ENCODE measurements at regions not wholly inside any gene's neighbourhood (a gene's known extent, or its start where the extent isn't known, plus 50 kb on each side); places are given as distances from the start of the nearest gene placed in this dataset.
"Not testable (repeated sequence)": the region's sequence is repeated elsewhere in the genome, so short reads cannot be mapped to it uniquely, and the experiment has no call there.

DNA sequence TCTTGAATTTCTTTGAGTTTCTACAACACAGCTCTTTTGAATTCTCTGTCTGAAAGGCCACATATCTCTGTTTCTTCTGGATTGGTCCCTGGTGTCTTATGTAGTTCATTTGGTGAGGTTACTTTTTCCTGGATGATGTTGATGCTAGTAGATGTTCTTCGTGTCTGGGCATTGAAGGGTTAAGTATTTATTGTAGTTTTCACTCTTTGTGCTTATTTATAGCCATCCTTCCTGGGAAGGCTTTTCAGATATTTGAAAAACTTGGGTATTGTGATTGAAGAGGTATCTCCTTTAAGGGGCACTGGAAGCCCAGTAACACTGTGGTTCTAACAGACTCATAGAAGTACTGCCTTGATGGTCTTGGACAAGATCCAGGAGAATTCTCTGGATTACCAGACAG is 338.5 kb upstream of the SPRY2 start:
- no peak for TF ChIP-seq EP300 (IDR thresholded peaks at IDR 0.05)
- TF ChIP-seq POLR2A (IDR thresholded peaks at IDR 0.05): no peak
- TF ChIP-seq, protein P1, sequence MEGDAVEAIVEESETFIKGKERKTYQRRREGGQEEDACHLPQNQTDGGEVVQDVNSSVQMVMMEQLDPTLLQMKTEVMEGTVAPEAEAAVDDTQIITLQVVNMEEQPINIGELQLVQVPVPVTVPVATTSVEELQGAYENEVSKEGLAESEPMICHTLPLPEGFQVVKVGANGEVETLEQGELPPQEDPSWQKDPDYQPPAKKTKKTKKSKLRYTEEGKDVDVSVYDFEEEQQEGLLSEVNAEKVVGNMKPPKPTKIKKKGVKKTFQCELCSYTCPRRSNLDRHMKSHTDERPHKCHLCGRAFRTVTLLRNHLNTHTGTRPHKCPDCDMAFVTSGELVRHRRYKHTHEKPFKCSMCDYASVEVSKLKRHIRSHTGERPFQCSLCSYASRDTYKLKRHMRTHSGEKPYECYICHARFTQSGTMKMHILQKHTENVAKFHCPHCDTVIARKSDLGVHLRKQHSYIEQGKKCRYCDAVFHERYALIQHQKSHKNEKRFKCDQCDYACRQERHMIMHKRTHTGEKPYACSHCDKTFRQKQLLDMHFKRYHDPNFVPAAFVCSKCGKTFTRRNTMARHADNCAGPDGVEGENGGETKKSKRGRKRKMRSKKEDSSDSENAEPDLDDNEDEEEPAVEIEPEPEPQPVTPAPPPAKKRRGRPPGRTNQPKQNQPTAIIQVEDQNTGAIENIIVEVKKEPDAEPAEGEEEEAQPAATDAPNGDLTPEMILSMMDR (IDR thresholded peaks at IDR 0.05): no peak
- TF ChIP-seq POLR2AphosphoS5 (IDR thresholded peaks at IDR 0.05): no peak
- H3K4me3 ChIP-seq: no peak overlapping the region
- 64 to 83% methylated on average over 1 of the region's 1 CpG for WGBS, 2 donors (ENCODE audit: low coverage in 1 of 2)
- H3K27ac ChIP-seq: no peak overlapping the region
- H3K4me1 ChIP-seq: no peaks in the 10 kb centered on the region
- H3K36me3 ChIP-seq: no peaks in the 10 kb centered on the region
- no peak for ATAC-seq
- peaks cover 0 to 16% (median 0%) of the 10 kb centered on the region in 3 donors for H3K9me3 ChIP-seq
- H3K27me3 ChIP-seq: no peaks in the 10 kb centered on the region

DNA sequence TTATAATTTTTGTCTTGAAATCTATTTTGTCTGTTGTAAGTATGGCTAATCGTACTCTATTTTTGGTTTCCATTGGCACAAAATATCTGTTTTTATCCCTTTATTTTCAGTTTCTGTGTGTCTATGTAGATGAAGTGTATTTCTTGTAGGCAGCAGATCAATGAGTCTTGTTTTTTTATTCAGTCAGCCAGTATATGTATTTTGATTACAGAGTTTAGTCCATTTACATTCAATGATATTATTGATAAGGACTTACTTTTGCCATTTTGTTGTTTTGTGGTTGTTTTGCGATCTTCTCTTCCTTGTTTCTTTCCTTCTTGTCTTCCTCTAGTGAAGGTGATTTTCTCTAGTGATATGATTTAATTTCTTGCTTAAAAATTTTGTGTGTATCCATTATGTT is 336.3 kb upstream of the SPRY2 start:
- 89 to 96% methylated on average over 1 to 2 of the region's 2 CpGs for WGBS, 2 donors (ENCODE audit: low coverage in 1 of 2)
- TF ChIP-seq POLR2A (IDR thresholded peaks at IDR 0.05): no peak
- TF ChIP-seq, protein P1 (IDR thresholded peaks at IDR 0.05): no peak
- TF ChIP-seq EP300 (IDR thresholded peaks at IDR 0.05): no peak
- no peak for TF ChIP-seq POLR2AphosphoS5 (IDR thresholded peaks at IDR 0.05)
- ATAC-seq: no peak
- Histone ChIP-seq H3K4me1 (no peaks in the 10 kb centered on the region), H3K36me3 (no peaks in the 10 kb centered on the region), H3K27ac (no peak overlapping the region), H3K27me3 (no peaks in the 10 kb centered on the region), H3K9me3 (peaks cover 0 to 27% (median 0%) of the 10 kb centered on the region in 3 donors), H3K4me3 (no peak overlapping the region)

DNA sequence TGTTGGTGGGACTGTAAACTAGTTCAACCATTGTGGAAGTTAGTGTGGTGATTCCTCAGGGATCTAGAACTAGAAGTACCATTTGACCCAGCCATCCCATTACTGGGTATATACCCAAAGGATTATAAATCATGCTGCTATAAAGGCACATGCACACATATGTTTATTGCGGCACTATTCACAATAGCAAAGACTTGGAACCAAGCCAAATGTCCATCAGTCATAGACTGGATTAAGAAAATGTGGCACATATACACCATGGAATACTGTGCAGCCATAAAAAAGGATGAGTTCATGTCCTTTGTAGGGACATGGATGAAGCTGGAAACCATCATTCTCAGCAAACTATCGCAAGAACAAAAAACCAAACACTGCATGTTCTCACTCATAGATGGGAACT is 334.5 kb upstream of the SPRY2 start:
- H3K9me3 ChIP-seq: peaks cover 0 to 36% (median 0%) of the 10 kb centered on the region in 3 donors
- ATAC-seq, H3K27me3 ChIP-seq, H3K4me3 ChIP-seq, H3K4me1 ChIP-seq, H3K36me3 ChIP-seq, H3K27ac ChIP-seq: not testable (repeated sequence)
- 50 to 100% methylated on average over 2 of the region's 2 CpGs for WGBS, 2 donors (ENCODE audit: low coverage in 1 of 2)

DNA sequence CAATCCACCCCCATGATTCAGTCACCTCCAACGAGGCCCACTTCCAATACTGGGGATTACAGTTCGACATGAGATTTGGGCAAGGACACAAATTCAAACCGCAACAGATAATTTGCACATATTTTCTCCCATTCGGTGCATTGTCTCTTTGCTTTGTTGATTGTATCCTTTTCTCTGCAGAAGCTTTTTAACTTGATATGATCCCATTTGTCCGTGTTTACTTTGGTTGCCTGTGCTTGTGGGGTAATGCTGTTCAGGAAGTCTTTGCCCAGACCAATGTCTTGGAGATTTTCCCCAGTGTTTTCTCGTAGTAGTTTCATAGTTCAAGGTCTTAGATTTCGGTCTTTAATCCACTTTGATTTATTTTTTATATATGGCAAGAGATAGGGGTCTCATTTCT is 330.8 kb upstream of the SPRY2 start:
- no peak overlapping the region for H3K27ac ChIP-seq
- WGBS, 2 donors (ENCODE audit: low coverage in 1 of 2): 84% methylated on average over 5 to 7 of the region's 7 CpGs
- no peaks in the 10 kb centered on the region for H3K36me3 ChIP-seq
- no peak for TF ChIP-seq EP300 (IDR thresholded peaks at IDR 0.05)
- no peak for TF ChIP-seq POLR2AphosphoS5 (IDR thresholded peaks at IDR 0.05)
- TF ChIP-seq POLR2A (IDR thresholded peaks at IDR 0.05): no peak
- TF ChIP-seq, protein P1 (IDR thresholded peaks at IDR 0.05): no peak
- no peaks in the 10 kb centered on the region for H3K27me3 ChIP-seq
- no peak overlapping the region for H3K4me3 ChIP-seq
- ATAC-seq: no peak
- no peaks in the 10 kb centered on the region for H3K4me1 ChIP-seq
- H3K9me3 ChIP-seq: peaks cover 0 to 20% (median 0%) of the 10 kb centered on the region in 3 donors

DNA sequence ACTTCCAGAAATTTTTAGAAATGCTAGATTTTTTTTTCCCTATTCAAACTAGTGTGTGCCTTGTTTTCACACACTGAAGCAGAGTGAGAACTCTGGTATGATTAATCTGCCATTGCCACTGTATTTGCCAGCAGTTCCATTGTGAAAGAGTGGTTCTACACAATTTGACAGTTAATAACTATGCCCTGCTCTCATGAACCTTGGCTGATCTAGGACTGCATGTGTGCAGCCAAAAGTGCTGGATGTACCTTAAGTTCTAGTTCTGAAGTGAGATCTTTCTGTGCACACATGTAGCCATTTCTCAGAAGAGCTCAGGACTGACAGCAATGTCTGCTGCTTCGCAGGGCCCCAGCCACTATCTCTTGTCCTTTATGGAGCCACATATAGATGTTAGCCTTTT is 328.2 kb upstream of the SPRY2 start:
- Histone ChIP-seq H3K27ac (no peak overlapping the region), H3K9me3 (peaks cover 0 to 20% (median 0%) of the 10 kb centered on the region in 3 donors), H3K27me3 (no peaks in the 10 kb centered on the region), H3K36me3 (no peaks in the 10 kb centered on the region), H3K4me3 (no peak overlapping the region), H3K4me1 (no peaks in the 10 kb centered on the region)
- 57 to 86% methylated on average over 1 of the region's 1 CpG for WGBS, 2 donors (ENCODE audit: low coverage in 1 of 2)
- TF ChIP-seq POLR2AphosphoS5 (IDR thresholded peaks at IDR 0.05) (no peak), EP300 (IDR thresholded peaks at IDR 0.05) (no peak), POLR2A (IDR thresholded peaks at IDR 0.05) (no peak)
- TF ChIP-seq, protein P1 (IDR thresholded peaks at IDR 0.05): no peak
- ATAC-seq: no peak

Measured in gastroesophageal sphincter (tissue), 4 donors.